OCI-LY1 (cell line): ENCODE measurements at regions not wholly inside any gene's neighbourhood (a gene's known extent, or its start where the extent isn't known, plus 50 kb on each side); places are given as distances from the start of the nearest gene placed in this dataset.

ENCODE experiments used
- H2AFZ ChIP-seq: fragments of 200-600 bp; sonication (generic), shearing (Covaris generic); 2 replicates; pipeline ENCODE4 v1.6.0; 2014; ENCODE audit warnings: antibody characterized with exemption, mild to moderate bottlenecking, low read length
- H3F3A ChIP-seq: fragments of 200-600 bp; sonication (generic), shearing (Covaris generic); 2 replicates; pipeline ENCODE4 v1.6.0; 2014; ENCODE audit warnings: mild to moderate bottlenecking, antibody characterized with exemption, low read length, moderate library complexity; ENCODE audit not compliant: insufficient read depth
- H3K27ac ChIP-seq: fragments of 200-600 bp; sonication (generic); 2 replicates; pipeline ENCODE4 v1.5.1; 2014; ENCODE audit warnings: low read length, mixed run types, mild to moderate bottlenecking, low read depth; ENCODE audit not compliant: poor library complexity, severe bottlenecking
- H3K27me3 ChIP-seq: fragments of 200-600 bp; sonication (generic); 2 replicates; pipeline ENCODE4 v1.6.0; 2014; ENCODE audit warnings: antibody characterized with exemption, mild to moderate bottlenecking, low read length, moderate library complexity; ENCODE audit not compliant: insufficient read depth
- H3K36me3 ChIP-seq: fragments of 200-600 bp; sonication (generic); 2 replicates; pipeline ENCODE4 v1.6.1; 2014; ENCODE audit warnings: mild to moderate bottlenecking, antibody characterized with exemption, low read length, moderate library complexity, mixed read lengths; ENCODE audit not compliant: insufficient read depth
- H3K4me1 ChIP-seq: fragments of 200-600 bp; sonication (generic); 2 replicates; pipeline ENCODE4 v1.5.1; 2014; ENCODE audit warnings: mild to moderate bottlenecking, low read length, moderate library complexity; ENCODE audit not compliant: insufficient read depth, severe bottlenecking
- H3K4me2 ChIP-seq: fragments of 200-600 bp; sonication (generic), shearing (Covaris generic); 2 replicates; pipeline ENCODE4 v1.6.1; 2014; ENCODE audit warnings: low read length
- H3K4me3 ChIP-seq: fragments of 200-600 bp; sonication (generic); 2 replicates; pipeline ENCODE4 v1.5.1; 2014; ENCODE audit warnings: low read length, low read depth, mild to moderate bottlenecking, mixed read lengths; ENCODE audit not compliant: poor library complexity, severe bottlenecking
- H3K79me2 ChIP-seq: fragments of 200-600 bp; shearing (Covaris generic); 2 replicates; pipeline ENCODE4 v1.6.1; 2016; ENCODE audit warnings: mixed run types, low read length, mixed read lengths; ENCODE audit not compliant: insufficient read depth
- H3K9ac ChIP-seq: fragments of 200-600 bp; sonication (generic), shearing (Covaris generic); 2 replicates; pipeline ENCODE4 v1.6.1; 2014; ENCODE audit warnings: mild to moderate bottlenecking, low read length, mixed read lengths
- H3K9me2 ChIP-seq: fragments of 200-600 bp; sonication (generic), shearing (Covaris generic); 2 replicates; pipeline ENCODE4 v1.6.1; 2014; ENCODE audit warnings: low read depth, mild to moderate bottlenecking, low read length, mixed read lengths
- H3K9me3 ChIP-seq: fragments of 200-600 bp; shearing (Covaris generic); 2 replicates; pipeline ENCODE4 v1.6.1; 2014; ENCODE audit warnings: low read length, mixed read lengths
- H4K20me1 ChIP-seq: fragments of 200-600 bp; sonication (generic), shearing (Covaris generic); 2 replicates; pipeline ENCODE4 v1.6.0; 2016; ENCODE audit warnings: mild to moderate bottlenecking, low read length; ENCODE audit not compliant: insufficient read depth
- EZH2 ChIP-seq: fragments of 200-600 bp; sonication (generic), shearing (Covaris generic); IDR thresholded peaks from 2 replicates; pipeline ENCODE4 v1.8.0; 2017; ENCODE audit warnings: borderline replicate concordance, mixed run types, mild to moderate bottlenecking, antibody characterized with exemption, low read length, moderate library complexity, mixed read lengths
- TF ChIP-seq, protein P1 (sequence below): fragments of 200-600 bp; sonication (generic), shearing (Covaris generic); IDR thresholded peaks from 2 replicates; pipeline ENCODE4 v1.5.1; 2017; ENCODE audit warnings: mild to moderate bottlenecking, antibody characterized with exemption, low read length, moderate library complexity, mixed read lengths

DNA sequence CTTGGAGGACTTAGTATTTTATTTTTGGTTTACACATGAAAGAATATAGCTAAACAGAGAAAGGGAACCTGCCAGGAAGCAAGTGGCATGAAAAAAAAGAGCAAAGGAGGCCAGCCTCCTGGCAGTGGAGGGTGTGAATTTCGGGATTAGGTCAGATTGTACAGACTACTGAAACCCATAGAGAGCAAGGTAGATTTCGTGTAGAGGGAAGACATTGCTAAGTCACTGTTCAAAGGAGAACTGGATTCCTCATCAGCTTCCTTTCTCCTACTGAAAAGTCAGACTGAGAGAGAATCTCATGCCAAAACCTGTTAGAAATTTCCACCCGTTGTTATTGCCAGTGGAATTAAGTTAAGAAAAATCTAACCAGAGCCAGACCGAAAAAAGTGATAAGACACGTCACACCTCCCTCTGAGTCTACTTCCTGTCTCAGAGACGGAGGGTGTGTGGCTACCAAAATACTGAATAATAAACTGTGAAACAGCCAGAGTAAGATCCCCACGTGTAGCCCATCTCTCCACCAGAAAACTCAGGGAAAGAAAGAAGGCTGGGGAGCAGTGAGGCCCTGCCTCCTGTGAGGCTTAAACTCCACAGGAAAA is 118.8 kb downstream of the SKIDA1 start:
- H3K27me3 ChIP-seq = no peaks in the 10 kb centered on the region
- H3K9ac ChIP-seq = no peak overlapping the region
- no peaks in the 10 kb centered on the region for H3K36me3 ChIP-seq
- no peaks in the 10 kb centered on the region for H3K4me1 ChIP-seq
- no peaks in the 10 kb centered on the region for H3K79me2 ChIP-seq
- no peak overlapping the region for H3K4me2 ChIP-seq
- H4K20me1 ChIP-seq = no peaks in the 10 kb centered on the region
- no peaks in the 10 kb centered on the region for H3K9me2 ChIP-seq
- H2AFZ ChIP-seq = no peak overlapping the region
- no peaks in the 10 kb centered on the region for H3F3A ChIP-seq
- no peaks in the 10 kb centered on the region for H3K9me3 ChIP-seq
- no peak overlapping the region for H3K27ac ChIP-seq
- TF ChIP-seq, protein P1, sequence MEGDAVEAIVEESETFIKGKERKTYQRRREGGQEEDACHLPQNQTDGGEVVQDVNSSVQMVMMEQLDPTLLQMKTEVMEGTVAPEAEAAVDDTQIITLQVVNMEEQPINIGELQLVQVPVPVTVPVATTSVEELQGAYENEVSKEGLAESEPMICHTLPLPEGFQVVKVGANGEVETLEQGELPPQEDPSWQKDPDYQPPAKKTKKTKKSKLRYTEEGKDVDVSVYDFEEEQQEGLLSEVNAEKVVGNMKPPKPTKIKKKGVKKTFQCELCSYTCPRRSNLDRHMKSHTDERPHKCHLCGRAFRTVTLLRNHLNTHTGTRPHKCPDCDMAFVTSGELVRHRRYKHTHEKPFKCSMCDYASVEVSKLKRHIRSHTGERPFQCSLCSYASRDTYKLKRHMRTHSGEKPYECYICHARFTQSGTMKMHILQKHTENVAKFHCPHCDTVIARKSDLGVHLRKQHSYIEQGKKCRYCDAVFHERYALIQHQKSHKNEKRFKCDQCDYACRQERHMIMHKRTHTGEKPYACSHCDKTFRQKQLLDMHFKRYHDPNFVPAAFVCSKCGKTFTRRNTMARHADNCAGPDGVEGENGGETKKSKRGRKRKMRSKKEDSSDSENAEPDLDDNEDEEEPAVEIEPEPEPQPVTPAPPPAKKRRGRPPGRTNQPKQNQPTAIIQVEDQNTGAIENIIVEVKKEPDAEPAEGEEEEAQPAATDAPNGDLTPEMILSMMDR = no peak
- TF ChIP-seq EZH2 = no peak
- no peak overlapping the region for H3K4me3 ChIP-seq

DNA sequence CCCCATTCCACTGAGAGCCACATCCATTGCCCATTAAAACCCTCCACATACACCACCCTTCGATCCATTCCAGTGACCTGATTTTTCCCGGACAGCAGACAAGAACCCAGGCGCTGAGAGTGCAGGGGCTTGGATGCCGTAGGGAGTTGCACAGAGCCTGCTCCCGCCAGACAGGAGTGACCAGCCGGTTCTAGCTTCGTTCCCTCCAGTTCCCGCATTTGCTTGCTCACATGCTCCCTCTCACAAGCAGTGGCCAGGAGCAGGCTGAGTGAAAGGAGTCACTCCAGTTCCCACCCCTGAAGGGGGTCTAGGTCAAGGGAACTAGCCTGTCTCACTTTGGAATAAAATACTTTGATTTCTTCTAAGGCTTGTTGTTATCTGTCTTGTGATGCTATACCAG is 119.5 kb downstream of the SKIDA1 start:
- H3K4me1 ChIP-seq = no peaks in the 10 kb centered on the region
- no peak overlapping the region for H3K4me2 ChIP-seq
- no peaks in the 10 kb centered on the region for H4K20me1 ChIP-seq
- H3K79me2 ChIP-seq = no peaks in the 10 kb centered on the region
- H3K27me3 ChIP-seq = no peaks in the 10 kb centered on the region
- no peaks in the 10 kb centered on the region for H3K36me3 ChIP-seq
- no peak overlapping the region for H3K9ac ChIP-seq
- TF ChIP-seq EZH2 = no peak
- TF ChIP-seq, protein P1 = no peak
- no peak overlapping the region for H3K27ac ChIP-seq
- H3K9me2 ChIP-seq = no peaks in the 10 kb centered on the region
- no peak overlapping the region for H3K4me3 ChIP-seq
- no peak overlapping the region for H2AFZ ChIP-seq
- no peaks in the 10 kb centered on the region for H3K9me3 ChIP-seq
- no peaks in the 10 kb centered on the region for H3F3A ChIP-seq

DNA sequence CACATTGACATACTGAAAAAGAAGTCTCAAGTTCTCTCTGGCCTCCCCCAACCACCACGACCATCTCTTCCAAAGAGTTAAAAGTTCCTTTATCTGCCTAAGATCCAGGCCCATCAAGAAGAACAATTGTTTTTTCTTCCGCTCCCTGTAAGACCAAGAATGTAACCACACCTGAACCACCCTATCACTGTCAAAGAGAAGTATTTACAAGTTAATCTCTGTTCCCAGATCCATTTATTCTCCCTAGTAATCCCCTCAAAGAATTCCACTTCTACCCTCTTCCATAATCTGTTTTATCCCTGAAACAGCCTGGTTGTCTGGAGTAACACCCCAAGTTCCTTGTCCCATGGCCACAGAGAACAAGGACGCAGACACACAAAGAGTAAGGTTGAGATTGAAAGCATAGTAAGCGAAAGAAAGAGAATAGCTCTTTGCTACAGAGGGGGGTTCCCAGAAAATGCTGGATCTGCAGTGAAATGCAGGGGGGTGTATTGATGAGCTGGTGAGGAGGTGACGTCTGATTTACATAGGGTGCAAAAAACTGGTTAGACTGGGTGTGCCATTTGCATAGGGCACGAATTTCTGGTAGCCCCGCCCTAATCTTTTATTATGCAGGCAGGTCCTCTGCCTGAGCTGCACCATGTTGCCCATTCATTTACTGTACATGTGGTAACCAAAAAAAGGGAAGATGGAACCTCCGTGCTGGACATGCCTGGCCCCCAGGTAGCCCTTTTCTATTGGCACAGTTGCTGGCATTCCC is 122.0 kb downstream of the SKIDA1 start:
- no peaks in the 10 kb centered on the region for H3K4me1 ChIP-seq
- no peak overlapping the region for H3K4me2 ChIP-seq
- no peaks in the 10 kb centered on the region for H3K79me2 ChIP-seq
- H3K27me3 ChIP-seq = no peaks in the 10 kb centered on the region
- H3K4me3 ChIP-seq = no peak overlapping the region
- no peak overlapping the region for H2AFZ ChIP-seq
- TF ChIP-seq, protein P1 = no peak
- no peak for TF ChIP-seq EZH2
- no peaks in the 10 kb centered on the region for H3K9me3 ChIP-seq
- H4K20me1 ChIP-seq = no peaks in the 10 kb centered on the region
- no peaks in the 10 kb centered on the region for H3F3A ChIP-seq
- no peak overlapping the region for H3K27ac ChIP-seq
- no peak overlapping the region for H3K9ac ChIP-seq
- no peaks in the 10 kb centered on the region for H3K9me2 ChIP-seq
- no peaks in the 10 kb centered on the region for H3K36me3 ChIP-seq
